ENCODE measurements at regions not wholly inside any gene's neighbourhood (a gene's known extent, or its start where the extent isn't known, plus 50 kb on each side); places are given as distances from the start of the nearest gene placed in this dataset.

DNA sequence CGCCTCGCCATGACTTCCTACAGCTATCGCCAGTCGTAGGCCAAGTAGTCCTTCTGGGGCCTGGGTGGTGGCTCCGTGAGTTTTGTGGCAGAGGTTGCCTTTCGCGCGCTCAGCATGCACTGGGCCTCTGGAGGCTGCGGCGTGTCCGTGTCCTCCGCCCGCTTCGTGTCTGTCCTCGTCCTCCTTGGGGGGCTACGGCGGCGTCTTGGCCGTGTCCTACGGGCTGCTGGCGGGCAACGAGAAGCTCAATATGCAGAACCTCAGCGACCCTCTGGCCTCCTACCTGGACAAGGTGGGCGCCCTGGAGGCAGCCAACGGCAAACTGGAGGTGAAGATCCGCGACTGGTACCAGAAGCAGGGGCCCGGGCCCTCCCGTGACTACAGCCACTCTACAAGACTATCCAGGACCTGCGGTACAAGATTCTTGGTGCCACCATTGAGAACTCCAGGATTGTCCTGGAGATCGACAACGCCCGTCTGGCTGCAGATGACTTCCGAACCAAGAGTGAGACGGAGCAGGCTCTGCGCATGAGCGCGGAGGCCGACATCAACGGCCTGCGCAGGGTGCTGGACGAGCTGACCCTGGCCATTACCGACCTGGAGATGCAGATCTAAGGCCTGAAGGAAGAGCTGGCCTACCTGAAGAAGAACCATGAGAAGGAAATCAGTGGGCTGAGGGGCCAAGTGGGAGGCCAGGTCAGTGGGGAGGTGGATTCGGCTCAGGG lies 296.3 kb downstream of the OGFRL1 start:
- Histone ChIP-seq H3K9me3 (ENCODE audit: insufficient read depth, low read length, severe bottlenecking) (no peaks in the 10 kb centered on the region), H4K20me1 (ENCODE audit: insufficient read depth, low read length) (no peaks in the 10 kb centered on the region), H3K27me3 (ENCODE audit: insufficient read depth, low read length, poor library complexity) (no peaks in the 10 kb centered on the region), H3K4me2 (ENCODE audit: insufficient read depth, low read length) (no peak overlapping the region), H3K79me2 (ENCODE audit: insufficient read depth, low read length) (no peaks in the 10 kb centered on the region), H3K4me1 (ENCODE audit: insufficient read depth, low read length) (no peaks in the 10 kb centered on the region), H3K36me3 (ENCODE audit: insufficient read depth, low read length) (no peaks in the 10 kb centered on the region), H2AFZ (ENCODE audit: low read depth, low read length) (no peak overlapping the region), H3K9ac (ENCODE audit: low read depth, low read length) (no peak overlapping the region), H3K4me3 (ENCODE audit: low read depth in 1 of 2, low read length in 2 of 2) (no peak overlapping the region), H3K27ac (ENCODE audit: low read length) (no peak overlapping the region)
- ATAC-seq (ENCODE audit: insufficient read depth, low read depth) = no peak
- no peak for DNase-seq
- TF ChIP-seq EZH2 (IDR thresholded peaks at IDR 0.05; ENCODE audit: borderline replicate concordance, low read depth, low read length, severe bottlenecking) = no peak
- TF ChIP-seq, protein P1, sequence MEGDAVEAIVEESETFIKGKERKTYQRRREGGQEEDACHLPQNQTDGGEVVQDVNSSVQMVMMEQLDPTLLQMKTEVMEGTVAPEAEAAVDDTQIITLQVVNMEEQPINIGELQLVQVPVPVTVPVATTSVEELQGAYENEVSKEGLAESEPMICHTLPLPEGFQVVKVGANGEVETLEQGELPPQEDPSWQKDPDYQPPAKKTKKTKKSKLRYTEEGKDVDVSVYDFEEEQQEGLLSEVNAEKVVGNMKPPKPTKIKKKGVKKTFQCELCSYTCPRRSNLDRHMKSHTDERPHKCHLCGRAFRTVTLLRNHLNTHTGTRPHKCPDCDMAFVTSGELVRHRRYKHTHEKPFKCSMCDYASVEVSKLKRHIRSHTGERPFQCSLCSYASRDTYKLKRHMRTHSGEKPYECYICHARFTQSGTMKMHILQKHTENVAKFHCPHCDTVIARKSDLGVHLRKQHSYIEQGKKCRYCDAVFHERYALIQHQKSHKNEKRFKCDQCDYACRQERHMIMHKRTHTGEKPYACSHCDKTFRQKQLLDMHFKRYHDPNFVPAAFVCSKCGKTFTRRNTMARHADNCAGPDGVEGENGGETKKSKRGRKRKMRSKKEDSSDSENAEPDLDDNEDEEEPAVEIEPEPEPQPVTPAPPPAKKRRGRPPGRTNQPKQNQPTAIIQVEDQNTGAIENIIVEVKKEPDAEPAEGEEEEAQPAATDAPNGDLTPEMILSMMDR (IDR thresholded peaks at IDR 0.05; ENCODE audit: borderline replicate concordance, extremely low read depth, low read length, poor library complexity, severe bottlenecking) = no peak

DNA sequence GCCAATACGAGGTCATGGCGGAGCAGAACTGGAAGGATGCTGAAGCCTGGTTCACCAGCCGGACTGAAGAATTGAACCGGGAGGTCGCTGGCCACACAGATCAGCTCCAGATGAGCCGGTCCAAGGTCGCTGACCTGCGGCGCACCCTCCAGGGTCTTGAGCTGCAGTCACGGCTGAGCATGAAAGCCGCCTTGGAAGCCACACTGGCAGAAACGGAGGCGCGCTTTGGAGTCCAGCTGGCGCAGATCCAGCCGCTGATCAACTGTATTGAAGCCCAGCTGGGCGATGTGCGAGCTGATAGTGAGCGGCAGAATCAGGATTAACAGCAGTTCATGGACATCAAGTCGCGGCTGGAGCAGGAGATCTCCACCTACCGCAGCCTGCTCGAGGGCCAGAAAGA lies 296.9 kb downstream of the OGFRL1 start:
- Histone ChIP-seq H3K9ac (ENCODE audit: low read depth, low read length) (no peak overlapping the region), H3K4me2 (ENCODE audit: insufficient read depth, low read length) (no peak overlapping the region), H3K79me2 (ENCODE audit: insufficient read depth, low read length) (no peaks in the 10 kb centered on the region), H2AFZ (ENCODE audit: low read depth, low read length) (no peak overlapping the region), H3K9me3 (ENCODE audit: insufficient read depth, low read length, severe bottlenecking) (no peaks in the 10 kb centered on the region), H3K36me3 (ENCODE audit: insufficient read depth, low read length) (no peaks in the 10 kb centered on the region), H4K20me1 (ENCODE audit: insufficient read depth, low read length) (no peaks in the 10 kb centered on the region), H3K4me3 (ENCODE audit: low read depth in 1 of 2, low read length in 2 of 2) (no peak overlapping the region), H3K27me3 (ENCODE audit: insufficient read depth, low read length, poor library complexity) (no peaks in the 10 kb centered on the region), H3K4me1 (ENCODE audit: insufficient read depth, low read length) (no peaks in the 10 kb centered on the region), H3K27ac (ENCODE audit: low read length) (no peak overlapping the region)
- ATAC-seq (ENCODE audit: insufficient read depth, low read depth) (no peak), DNase-seq (no peak)
- no peak for TF ChIP-seq EZH2 (IDR thresholded peaks at IDR 0.05; ENCODE audit: borderline replicate concordance, low read depth, low read length, severe bottlenecking)
- TF ChIP-seq, protein P1 (IDR thresholded peaks at IDR 0.05; ENCODE audit: borderline replicate concordance, extremely low read depth, low read length, poor library complexity, severe bottlenecking) = no peak

DNA sequence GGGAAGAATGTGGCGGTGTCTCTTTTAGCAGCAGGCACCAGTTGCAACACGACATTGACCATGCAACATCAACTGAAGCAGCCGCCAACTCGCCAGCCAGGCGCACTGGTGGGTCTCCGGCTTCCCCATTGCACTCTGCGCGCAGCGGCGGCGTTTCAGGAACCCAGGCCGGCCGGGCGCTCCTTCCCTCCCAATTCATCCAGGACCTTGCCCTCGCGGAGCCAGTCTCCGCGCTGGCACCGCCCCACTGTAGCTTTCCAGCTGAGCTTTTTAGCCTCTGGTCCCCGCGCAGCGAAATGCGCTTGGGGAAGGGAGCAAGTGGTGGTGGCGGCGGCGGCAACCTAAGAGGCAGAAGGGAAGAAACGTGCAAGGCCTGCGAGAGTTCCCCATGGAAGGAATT lies 297.9 kb upstream of the RIMS1 start:
- H2AFZ ChIP-seq (ENCODE audit: low read depth, low read length) = no peak overlapping the region
- no peaks in the 10 kb centered on the region for H3K36me3 ChIP-seq (ENCODE audit: insufficient read depth, low read length)
- H3K27ac ChIP-seq (ENCODE audit: low read length) = no peak overlapping the region
- TF ChIP-seq, protein P1 (IDR thresholded peaks at IDR 0.05; ENCODE audit: borderline replicate concordance, extremely low read depth, low read length, poor library complexity, severe bottlenecking) = no peak
- no peak for TF ChIP-seq EZH2 (IDR thresholded peaks at IDR 0.05; ENCODE audit: borderline replicate concordance, low read depth, low read length, severe bottlenecking)
- ATAC-seq (ENCODE audit: insufficient read depth, low read depth) (no peak), DNase-seq (no peak)
- H3K9me3 ChIP-seq (ENCODE audit: insufficient read depth, low read length, severe bottlenecking) = no peaks in the 10 kb centered on the region
- no peaks in the 10 kb centered on the region for H3K27me3 ChIP-seq (ENCODE audit: insufficient read depth, low read length, poor library complexity)
- no peak overlapping the region for H3K4me2 ChIP-seq (ENCODE audit: insufficient read depth, low read length)
- H3K79me2 ChIP-seq (ENCODE audit: insufficient read depth, low read length) = no peaks in the 10 kb centered on the region
- no peak overlapping the region for H3K4me3 ChIP-seq (ENCODE audit: low read depth in 1 of 2, low read length in 2 of 2)
- H4K20me1 ChIP-seq (ENCODE audit: insufficient read depth, low read length) = no peaks in the 10 kb centered on the region
- no peak overlapping the region for H3K9ac ChIP-seq (ENCODE audit: low read depth, low read length)
- no peaks in the 10 kb centered on the region for H3K4me1 ChIP-seq (ENCODE audit: insufficient read depth, low read length)

Measured in DND-41 (cell line).